Activated CD4-positive, alpha-beta T cell treated with anti-CD3 and anti-CD28 coated beads, Interleukin-2, Interleukin-4, amounts not matched to agents 100 ng/mL and 50 ng/mL, durations not matched to agents 16 hours and 8 hours (primary cell): ENCODE measurements at regions not wholly inside any gene's neighbourhood (a gene's known extent, or its start where the extent isn't known, plus 50 kb on each side); places are given as distances from the start of the nearest gene placed in this dataset.
A peak's percentile ranks its signal among the peaks of the same experiment; 100 is the strongest.
"Not testable (repeated sequence)": the region's sequence is repeated elsewhere in the genome, so short reads cannot be mapped to it uniquely, and the experiment has no call there.

Experiments
- DNase-seq: peaks from one replicate; pipeline ENCODE4 v3.0.0-alpha.2; 2020; ENCODE audit warnings: low spot score

DNA sequence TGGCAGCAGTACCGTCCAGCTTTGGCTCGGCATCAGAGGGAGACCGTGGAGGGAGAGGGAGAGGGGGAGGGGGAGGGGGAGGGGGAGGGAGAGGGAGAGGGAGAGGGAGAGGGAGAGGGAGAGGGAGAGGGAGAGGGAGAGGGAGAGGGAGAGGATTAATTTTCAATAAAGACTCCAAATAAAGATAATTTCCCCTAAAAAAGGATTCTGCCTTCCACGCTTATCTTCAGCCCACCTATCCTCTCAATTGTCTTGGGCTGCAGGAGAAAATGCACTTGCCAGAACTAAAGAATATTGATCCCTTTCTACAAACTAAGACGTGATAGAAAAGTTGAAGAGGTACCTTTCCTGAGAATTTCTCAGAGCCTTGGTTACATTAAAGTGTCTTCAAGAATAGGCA, 206.9 kb upstream of the CBLB start:
- not testable (repeated sequence) for DNase-seq

DNA sequence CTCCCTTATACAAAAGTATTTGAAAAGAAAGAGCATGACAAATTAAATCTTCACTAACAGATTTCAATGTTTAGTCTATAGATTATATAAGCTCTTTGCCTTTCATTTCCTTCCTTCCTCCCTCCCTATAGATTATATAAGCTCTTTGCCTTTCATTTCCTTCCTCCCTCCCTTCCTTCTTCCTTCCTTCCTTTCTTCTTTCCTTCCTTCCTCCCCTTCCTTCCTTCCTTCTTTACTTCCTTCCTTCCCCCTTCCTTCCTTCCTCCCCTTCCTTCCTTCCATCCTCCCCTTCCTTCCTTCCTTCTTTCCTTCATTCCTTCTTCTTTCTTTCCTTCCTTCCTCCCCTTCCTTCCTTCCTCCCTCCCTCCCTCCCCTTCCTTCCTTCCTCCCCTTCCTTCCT, 209.8 kb upstream of the CBLB start:
- no peak for DNase-seq

DNA sequence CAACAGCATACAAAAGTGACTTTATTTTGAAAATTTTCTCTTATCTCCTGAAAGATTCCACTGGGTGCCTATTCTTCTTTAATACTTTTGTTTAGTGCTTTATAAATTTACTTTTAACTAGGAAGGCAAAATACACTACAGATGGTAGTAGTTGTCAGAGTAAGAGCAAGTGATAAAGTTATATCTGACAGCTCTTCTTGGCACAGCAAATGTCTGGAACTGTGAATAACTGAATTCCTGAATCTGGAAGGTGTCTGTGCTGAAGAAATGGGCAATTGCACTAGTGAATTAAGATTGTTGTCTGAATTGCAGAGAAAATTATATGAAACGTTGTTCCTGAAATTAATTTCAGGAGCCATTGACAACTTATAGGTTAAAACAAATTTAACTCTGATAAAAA, 213.8 kb upstream of the CBLB start:
- DNase-seq, result no peak

- DNase-seq, result no peak
Measured at GRCh38 chr3:106083207-106083606, 214.4 kb upstream of the CBLB start.

DNA sequence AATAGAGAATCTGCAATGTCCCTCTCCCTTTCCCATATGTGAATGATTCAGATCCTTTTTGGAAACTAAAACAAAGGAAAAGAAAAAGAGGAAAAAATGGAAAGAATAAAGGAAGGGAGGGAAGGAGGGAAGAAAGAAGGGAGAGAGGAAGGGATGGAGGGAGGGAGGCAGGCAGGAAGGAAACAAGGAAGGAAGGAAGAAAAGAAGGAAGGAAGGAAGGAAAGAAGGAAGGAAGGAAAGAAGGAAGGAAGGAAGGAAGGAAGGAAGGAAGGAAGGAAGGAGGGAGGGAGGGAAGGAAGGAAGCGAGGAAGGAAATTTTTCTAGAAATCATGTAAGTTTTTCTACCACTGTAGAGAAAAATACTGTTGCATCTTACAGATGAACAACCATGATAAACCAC, 215.0 kb upstream of the CBLB start:
- no peak for DNase-seq

GRCh38 chr3:106086038-106086437, 217.2 kb upstream of the CBLB start:
- no peak for DNase-seq

- no peak for DNase-seq
Measured at GRCh38 chr3:106086636-106087035, 217.8 kb upstream of the CBLB start.

GRCh38 chr3:106088304-106088703, 219.5 kb upstream of the CBLB start:
- DNase-seq, result no peak

- no peak for DNase-seq
Measured at GRCh38 chr3:106088899-106089298, 220.1 kb upstream of the CBLB start.

- DNase-seq, result no peak
Measured at GRCh38 chr3:106089806-106090205, 221.0 kb upstream of the CBLB start.

DNA sequence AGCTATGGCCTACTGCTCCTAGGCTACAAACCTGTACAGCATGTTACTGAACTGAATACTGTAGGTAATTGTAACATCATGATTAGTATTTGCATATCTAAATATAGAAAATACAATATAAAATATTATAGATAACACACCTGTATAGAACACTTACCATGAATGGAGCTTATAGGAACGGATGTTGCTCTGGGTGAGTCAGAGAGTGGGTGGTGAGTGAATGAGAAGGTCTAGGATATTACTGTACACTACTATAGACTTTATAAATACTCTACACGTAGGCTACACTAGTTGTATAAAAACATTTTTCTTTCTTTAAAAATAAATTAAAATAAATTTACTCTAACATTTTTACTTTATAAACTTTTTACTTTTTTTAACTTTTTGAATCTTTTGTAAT, 224.0 kb upstream of the CBLB start:
- no peak for DNase-seq

DNA sequence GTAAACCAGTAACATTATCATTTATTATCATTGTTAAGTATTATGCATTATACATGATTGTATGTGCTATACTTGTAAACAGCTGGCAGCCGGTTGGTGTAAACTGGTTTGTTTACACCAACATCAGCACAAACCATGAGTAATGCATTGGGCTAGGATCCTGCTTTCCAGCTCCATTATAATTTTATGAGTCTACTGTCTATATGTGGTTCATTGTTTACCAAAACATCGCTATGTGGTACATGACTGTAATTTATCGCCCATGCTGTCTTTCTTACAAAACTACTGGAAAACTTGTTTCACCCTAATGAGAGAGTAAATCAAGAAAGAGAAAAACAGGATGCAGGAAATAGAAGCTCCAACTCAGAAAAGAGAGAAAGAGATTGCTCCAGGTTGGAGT, 224.8 kb upstream of the CBLB start:
- no peak for DNase-seq

DNA sequence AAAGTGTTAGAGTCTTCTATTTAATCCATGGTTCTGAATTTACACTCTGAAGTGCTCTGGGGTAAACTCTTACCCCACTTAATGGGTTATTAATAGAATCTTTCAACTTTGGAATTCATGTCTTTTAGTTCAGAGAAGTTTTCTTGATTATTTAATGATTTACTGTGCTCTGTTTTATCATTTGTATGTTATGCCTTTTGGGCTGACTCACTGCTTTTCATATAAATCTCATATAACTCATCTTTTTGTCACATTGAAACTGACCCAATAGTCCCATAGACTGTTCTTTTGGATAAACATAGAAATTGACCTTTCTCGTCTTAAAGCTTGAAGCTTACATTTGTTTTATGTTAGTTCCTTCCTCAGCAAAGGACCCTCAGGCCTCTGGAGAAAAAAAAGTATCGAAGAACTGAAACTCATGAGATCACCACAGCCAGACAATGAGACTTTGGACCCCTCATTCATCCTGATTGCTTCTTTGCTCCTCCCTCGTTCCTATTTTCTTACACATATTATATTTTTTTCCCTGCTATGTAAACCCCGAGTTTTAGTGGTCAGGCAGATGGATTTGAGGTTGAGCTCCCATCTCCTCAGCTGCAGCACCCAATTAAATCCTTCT, 229.1 kb upstream of the CBLB start:
- no peak for DNase-seq

DNA sequence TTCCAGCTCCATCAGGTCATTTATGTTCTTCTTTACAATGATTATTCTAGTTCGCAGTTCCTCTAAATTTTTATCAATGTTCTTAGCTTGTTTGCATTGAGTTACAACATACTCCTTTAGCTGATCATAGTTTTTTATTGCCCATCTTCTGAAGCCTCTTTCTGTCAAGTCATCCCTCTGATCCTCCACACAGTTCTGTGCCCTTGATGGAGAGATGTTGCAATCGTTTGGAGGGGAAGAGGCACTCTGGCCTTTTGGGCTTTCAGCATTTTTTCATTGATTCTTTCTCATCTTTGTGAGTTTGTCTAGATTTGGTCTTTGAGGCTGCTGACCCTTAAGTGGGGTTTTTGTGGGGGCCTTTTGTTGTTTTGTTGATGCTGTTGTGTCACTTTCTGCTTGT, 234.6 kb upstream of the CBLB start:
- no peak for DNase-seq

GRCh38 chr3:106104078-106104477, 235.3 kb upstream of the CBLB start:
- DNase-seq, result no peak

DNA sequence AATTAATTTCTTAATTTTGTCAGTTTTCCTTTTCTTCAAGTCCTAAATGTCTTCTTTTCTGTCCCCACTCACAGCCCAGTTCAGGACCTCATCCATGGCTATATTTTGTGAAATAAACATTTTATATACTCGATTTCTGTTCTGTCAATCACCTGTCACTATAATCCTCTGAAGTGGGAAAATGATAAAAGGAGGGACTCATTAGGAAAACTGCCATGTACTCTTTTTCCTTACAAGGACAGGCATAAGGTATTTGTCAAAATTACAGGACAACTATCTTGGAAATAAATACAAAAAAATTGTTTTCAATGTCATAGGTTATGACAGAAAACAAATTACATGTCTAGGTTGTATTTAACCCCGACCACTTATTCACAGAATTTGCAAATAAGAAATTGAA, 240.1 kb upstream of the CBLB start:
- no peak for DNase-seq

DNA sequence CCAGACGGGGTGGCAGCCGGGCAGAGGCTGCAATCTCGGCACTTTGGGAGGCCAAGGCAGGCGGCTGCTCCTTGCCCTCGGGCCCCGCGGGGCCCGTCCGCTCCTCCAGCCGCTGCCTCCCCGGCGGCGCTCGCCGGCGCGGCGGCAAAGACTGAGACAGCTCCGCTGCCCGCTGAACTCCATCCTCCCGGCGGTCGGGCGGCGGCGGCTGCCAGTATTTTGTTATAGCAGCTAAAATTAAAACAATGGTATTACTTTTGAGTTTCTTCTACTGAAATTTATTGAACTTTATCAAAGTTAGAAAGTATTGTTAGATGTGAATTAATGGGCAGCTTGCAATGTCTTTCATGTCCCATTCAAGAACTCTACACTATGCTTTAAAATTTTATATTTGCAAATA, 243.7 kb upstream of the CBLB start:
- DNase-seq, result not testable (repeated sequence)

GRCh38 chr3:106113747-106114146, 244.9 kb upstream of the CBLB start:
- DNase-seq, result no peak

- no peak for DNase-seq
Measured at GRCh38 chr3:106114220-106114619, 245.4 kb upstream of the CBLB start.

GRCh38 chr3:106114848-106115247, 246.0 kb upstream of the CBLB start:
- no peak for DNase-seq

GRCh38 chr3:106115557-106115956, 246.7 kb upstream of the CBLB start:
- no peak for DNase-seq

DNA sequence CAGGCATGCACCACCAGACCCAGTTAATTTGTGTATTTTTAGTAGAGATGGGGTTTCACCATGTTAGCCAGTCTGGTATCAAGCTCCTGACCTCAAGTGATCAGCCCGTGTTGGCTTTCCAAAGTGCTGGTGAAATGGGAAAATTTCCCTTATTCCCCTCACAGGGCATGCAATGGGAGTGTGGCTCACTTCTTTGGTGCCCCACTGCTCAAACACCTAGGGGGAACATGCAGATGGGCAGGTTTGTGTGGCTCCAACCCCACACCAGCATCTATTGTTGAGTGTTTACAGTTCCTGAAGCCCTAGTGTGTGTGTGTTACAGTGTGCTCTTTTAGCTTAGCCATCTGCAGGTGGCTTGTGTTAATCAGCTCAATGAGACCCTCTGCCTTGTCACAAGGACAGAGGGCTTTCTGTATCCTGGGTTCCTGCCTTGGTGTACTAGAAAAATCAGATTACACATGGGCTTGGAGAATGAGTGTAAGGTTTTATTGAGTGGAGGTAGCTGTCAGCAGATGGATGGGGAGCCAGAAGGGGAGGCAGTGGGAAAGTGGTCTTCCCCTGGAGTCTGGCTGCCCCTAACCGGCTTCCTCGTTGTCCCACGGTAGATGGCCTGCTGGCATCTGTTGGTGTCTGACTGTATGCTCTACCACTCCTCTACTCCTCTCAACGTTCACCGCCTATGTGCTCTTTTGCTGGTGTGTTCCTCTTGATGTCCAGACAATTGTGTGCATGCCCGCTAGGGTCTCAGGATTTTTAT, 248.1 kb upstream of the CBLB start:
- no peak for DNase-seq

- DNase-seq, result no peak
Measured at GRCh38 chr3:106117490-106117858, 248.7 kb upstream of the CBLB start.

- peak; percentile 18 for DNase-seq
Measured at GRCh38 chr3:106119614-106120082, 250.8 kb upstream of the CBLB start.
